ENCODE measurements at regions not wholly inside any gene's neighbourhood (a gene's known extent, or its start where the extent isn't known, plus 50 kb on each side); places are given as distances from the start of the nearest gene placed in this dataset.

GRCh38 chr3:157662171-157662570 is 159.0 kb upstream of the VEPH1 start (continued):
- TF ChIP-seq GTF2F1 (IDR thresholded peaks at IDR 0.05; ENCODE audit: borderline replicate concordance, low read depth, low read length) (no peak), ATF3 (IDR thresholded peaks at IDR 0.05; ENCODE audit: insufficient read depth, low read depth, low read length) (no peak), CREB1 (IDR thresholded peaks at IDR 0.05) (no peak), HDAC2 (IDR thresholded peaks at IDR 0.05; ENCODE audit: borderline replicate concordance in 1 of 2, low read depth in 2 of 2, low read length in 2 of 2) (no peak), YY1 (IDR thresholded peaks at IDR 0.05; ENCODE audit: low read depth, low read length) (no peak)
